HepG2 (cell line): ENCODE measurements at regions not wholly inside any gene's neighbourhood (a gene's known extent, or its start where the extent isn't known, plus 50 kb on each side); places are given as distances from the start of the nearest gene placed in this dataset.

ENCODE experiments used
- ARHGAP35 ChIP-seq: sonication (generic); formaldehyde crosslinking; IDR thresholded peaks from 2 replicates; pipeline ENCODE4 v1.9.0; 2022; ENCODE audit warnings: mild to moderate bottlenecking, inconsistent platforms, moderate library complexity, missing genetic modification reagents, borderline replicate concordance
- EP300 ChIP-seq, 3 experiments: sonication (generic) in 1 of 3; formaldehyde crosslinking in 1 of 3; IDR thresholded peaks; 2 replicates each; pipeline versions ENCODE4 v1.5.1 to v1.6.1; 2011 to 2020; ENCODE audit warnings: low read depth in 2 of 3, low read length in 2 of 3, borderline replicate concordance in 1 of 3, improper control_type of control experiment in 1 of 3, mild to moderate bottlenecking in 1 of 3, missing genetic modification reagents in 1 of 3, moderate library complexity in 1 of 3
- FOXO1 ChIP-seq: sonication (generic); formaldehyde crosslinking; IDR thresholded peaks from 2 replicates; pipeline ENCODE4 v1.4.0; 2020; ENCODE audit warnings: missing genetic modification reagents
- FOXP1 ChIP-seq, 2 experiments: fragments of 450-650 bp in 1 of 2; IDR thresholded peaks; 2 replicates each; pipeline ENCODE4 v1.6.1; 2017 to 2018; ENCODE audit warnings: antibody characterized with exemption in 1 of 2
- HDAC6 ChIP-seq: fragments of 200-600 bp; sonication (generic); IDR thresholded peaks from 2 replicates; pipeline ENCODE4 v1.7.0; 2017; ENCODE audit warnings: mild to moderate bottlenecking, antibody characterized with exemption, low read length, low read depth
- KDM4B ChIP-seq: sonication (generic); formaldehyde crosslinking; IDR thresholded peaks from 2 replicates; pipeline ENCODE4 v1.4.0; 2020; ENCODE audit warnings: missing genetic modification reagents
- PAF1 ChIP-seq: IDR thresholded peaks from 2 replicates; pipeline ENCODE4 v1.6.1; 2016; ENCODE audit warnings: missing genetic modification reagents, missing compliant biosample characterization
- PHB2 ChIP-seq: fragments of 450-650 bp; IDR thresholded peaks from 2 replicates; pipeline ENCODE4 v1.6.1; 2018; ENCODE audit not compliant: partially characterized antibody
- POLR2A ChIP-seq, 2 experiments: IDR thresholded peaks; 2 replicates each; pipeline ENCODE4 v1.6.1; 2011; ENCODE audit warnings: low read depth in 2 of 2, low read length in 2 of 2, mild to moderate bottlenecking in 1 of 2, moderate library complexity in 1 of 2; ENCODE audit not compliant: insufficient read depth in 1 of 2
- SIN3A ChIP-seq: IDR thresholded peaks from 2 replicates; pipeline ENCODE4 v1.6.1; 2011; ENCODE audit warnings: low read depth, mild to moderate bottlenecking, control low read depth, low read length, borderline replicate concordance
- SP4 ChIP-seq: sonication (generic); formaldehyde crosslinking; IDR thresholded peaks from 2 replicates; pipeline ENCODE4 v1.8.1; 2023; ENCODE audit warnings: mild to moderate bottlenecking, missing genetic modification reagents
- TF ChIP-seq, protein P1 (sequence below): sonication (generic); formaldehyde crosslinking; IDR thresholded peaks from 2 replicates; pipeline ENCODE4 v1.5.0; 2020; ENCODE audit warnings: mild to moderate bottlenecking, missing genetic modification reagents, moderate library complexity

DNA sequence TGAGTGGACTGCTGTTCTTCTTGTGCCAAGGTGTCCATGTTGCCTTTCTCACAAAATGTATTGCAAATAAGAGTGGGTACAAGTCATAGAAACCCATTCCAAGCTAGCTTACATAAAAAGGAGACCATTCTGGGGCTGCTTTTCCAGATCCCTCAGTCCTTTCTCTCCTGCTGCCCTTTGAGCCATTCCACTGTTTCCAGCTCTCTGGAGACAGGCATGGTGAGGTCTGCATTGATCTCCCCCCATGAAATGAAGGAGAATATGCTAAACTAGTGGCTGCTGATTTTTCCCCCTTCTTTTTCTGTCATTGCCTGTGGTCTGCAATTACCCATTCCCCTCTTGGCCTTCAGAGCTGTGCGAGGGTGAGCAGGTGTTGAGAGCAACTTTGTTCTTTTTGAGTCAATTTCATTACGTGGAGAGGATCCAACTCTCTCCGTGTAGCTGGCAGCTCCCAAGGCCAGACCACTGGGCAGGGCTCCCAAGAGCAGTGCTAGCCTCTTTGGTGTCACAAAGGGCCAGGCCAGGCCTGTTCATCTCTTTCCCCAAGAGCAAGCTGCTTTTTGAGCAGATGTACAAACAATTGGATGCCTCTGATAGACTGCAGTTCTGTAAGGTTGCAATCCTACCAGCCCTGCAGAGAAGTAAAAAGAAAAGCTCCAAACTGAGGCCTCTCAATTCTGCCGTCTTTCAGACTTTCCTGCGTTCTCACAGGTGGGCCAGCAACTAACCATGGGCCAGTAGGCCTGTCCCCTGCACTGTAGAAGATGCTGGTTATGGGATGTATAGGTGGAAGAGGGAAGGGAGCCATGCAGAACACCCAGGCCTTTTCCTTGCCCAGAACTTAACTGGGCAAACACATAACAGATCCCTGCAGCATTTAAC lies 96.1 kb upstream of the ARMC2 start:
- no peak for TF ChIP-seq SP4 (CRISPR knock-in tag)
- TF ChIP-seq HDAC6: no peak
- TF ChIP-seq, protein P1, sequence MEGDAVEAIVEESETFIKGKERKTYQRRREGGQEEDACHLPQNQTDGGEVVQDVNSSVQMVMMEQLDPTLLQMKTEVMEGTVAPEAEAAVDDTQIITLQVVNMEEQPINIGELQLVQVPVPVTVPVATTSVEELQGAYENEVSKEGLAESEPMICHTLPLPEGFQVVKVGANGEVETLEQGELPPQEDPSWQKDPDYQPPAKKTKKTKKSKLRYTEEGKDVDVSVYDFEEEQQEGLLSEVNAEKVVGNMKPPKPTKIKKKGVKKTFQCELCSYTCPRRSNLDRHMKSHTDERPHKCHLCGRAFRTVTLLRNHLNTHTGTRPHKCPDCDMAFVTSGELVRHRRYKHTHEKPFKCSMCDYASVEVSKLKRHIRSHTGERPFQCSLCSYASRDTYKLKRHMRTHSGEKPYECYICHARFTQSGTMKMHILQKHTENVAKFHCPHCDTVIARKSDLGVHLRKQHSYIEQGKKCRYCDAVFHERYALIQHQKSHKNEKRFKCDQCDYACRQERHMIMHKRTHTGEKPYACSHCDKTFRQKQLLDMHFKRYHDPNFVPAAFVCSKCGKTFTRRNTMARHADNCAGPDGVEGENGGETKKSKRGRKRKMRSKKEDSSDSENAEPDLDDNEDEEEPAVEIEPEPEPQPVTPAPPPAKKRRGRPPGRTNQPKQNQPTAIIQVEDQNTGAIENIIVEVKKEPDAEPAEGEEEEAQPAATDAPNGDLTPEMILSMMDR: no peak
- no peak for TF ChIP-seq EP300 (IDR thresholded peaks at IDR 0.05; ENCODE audit: low read depth in 2 of 2, low read length in 2 of 2)
- TF ChIP-seq EP300 (CRISPR knock-in tag; IDR thresholded peaks at IDR 0.05; ENCODE audit: borderline replicate concordance): no peak
- no peak for TF ChIP-seq PAF1
- no peak for TF ChIP-seq PHB2
- no peak for TF ChIP-seq POLR2A (IDR thresholded peaks at IDR 0.05; ENCODE audit: insufficient read depth in 1 of 2, low read depth in 2 of 2, low read length in 2 of 2)
- TF ChIP-seq FOXO1 (CRISPR knock-in tag): no peak
- no peak for TF ChIP-seq ARHGAP35 (CRISPR knock-in tag)
- no peak for TF ChIP-seq KDM4B (CRISPR knock-in tag)
- no peak for TF ChIP-seq FOXP1 (IDR thresholded peaks at IDR 0.05)
- TF ChIP-seq FOXP1 (CRISPR knock-in tag; IDR thresholded peaks at IDR 0.05): no peak
- TF ChIP-seq SIN3A: no peak
